Neural progenitor cell (in vitro differentiated cells): ENCODE measurements at regions not wholly inside any gene's neighbourhood (a gene's known extent, or its start where the extent isn't known, plus 50 kb on each side); places are given as distances from the start of the nearest gene placed in this dataset. TPM values are rescaled to one million over a fixed set of nuclear protein-coding genes. Genes with fewer than 3 reads are reported as not detected.

ENCODE experiments used
- DNase-seq: peaks from one replicate; pipeline ENCODE4 v3.0.0-alpha.2; 2016; ENCODE audit warnings: low spot score
- H2AFZ ChIP-seq: fragments of 200-600 bp; sonication (generic); replicated peaks from 2 replicates; pipeline ENCODE4 v1.6.1; 2016; ENCODE audit warnings: antibody characterized with exemption
- H3F3A ChIP-seq: fragments of 200-600 bp; sonication (generic); 2 replicates; pipeline ENCODE4 v1.6.1; 2016; ENCODE audit warnings: antibody characterized with exemption, low read depth
- H3K27ac ChIP-seq: fragments of 200-600 bp; sonication (generic); 2 replicates; pipeline ENCODE4 v1.5.1; 2016; ENCODE audit warnings: mild to moderate bottlenecking
- H3K27me3 ChIP-seq: fragments of 200-600 bp; sonication (generic); 2 replicates; pipeline ENCODE4 v1.6.1; 2016; ENCODE audit warnings: mild to moderate bottlenecking, moderate library complexity
- H3K36me3 ChIP-seq: fragments of 200-600 bp; sonication (generic); 2 replicates; pipeline ENCODE4 v1.5.1; 2016
- H3K4me1 ChIP-seq: fragments of 200-600 bp; sonication (generic); 2 replicates; pipeline ENCODE4 v1.6.1; 2016; ENCODE audit warnings: mixed run types
- H3K4me2 ChIP-seq: fragments of 200-600 bp; sonication (generic); 2 replicates; pipeline ENCODE4 v1.6.1; 2016
- H3K4me3 ChIP-seq: fragments of 200-600 bp; sonication (generic); 2 replicates; pipeline ENCODE4 v1.5.1; 2016
- H3K79me2 ChIP-seq: fragments of 200-600 bp; sonication (generic); 2 replicates; pipeline ENCODE4 v1.6.1; 2016; ENCODE audit warnings: low read depth
- H3K9ac ChIP-seq: fragments of 200-600 bp; sonication (generic); 2 replicates; pipeline ENCODE4 v1.6.1; 2016
- H3K9me3 ChIP-seq: fragments of 200-600 bp; sonication (generic); 2 replicates; pipeline ENCODE4 v1.5.1; 2016; ENCODE audit warnings: low read depth
- H4K20me1 ChIP-seq: fragments of 200-600 bp; sonication (generic); 2 replicates; pipeline ENCODE4 v1.6.1; 2016; ENCODE audit warnings: low read depth
- H3K27ac Mint-ChIP-seq: 3 replicates; pipeline ENCODE4 v1.8.0; 2021; ENCODE audit warnings: mixed read lengths
- H3K27me3 Mint-ChIP-seq: 2 replicates; pipeline ENCODE4 v1.8.0; 2022; ENCODE audit warnings: low read depth, mild to moderate bottlenecking, inconsistent platforms, moderate library complexity, mixed read lengths; ENCODE audit not compliant: insufficient read depth
- H3K36me3 Mint-ChIP-seq: 3 replicates; pipeline ENCODE4 v1.8.0; 2021; ENCODE audit warnings: mixed read lengths
- H3K4me1 Mint-ChIP-seq: 3 replicates; pipeline ENCODE4 v1.8.0; 2021; ENCODE audit warnings: mixed read lengths
- H3K4me3 Mint-ChIP-seq: 3 replicates; pipeline ENCODE4 v1.8.0; 2021; ENCODE audit warnings: mild to moderate bottlenecking, moderate library complexity, mixed read lengths
- H3K9me3 Mint-ChIP-seq: 3 replicates; pipeline ENCODE4 v1.8.0; 2020; ENCODE audit warnings: mixed read lengths
- CTCF ChIP-seq: fragments of 200-600 bp; sonication (generic); IDR thresholded peaks from 2 replicates; pipeline ENCODE4 v1.5.1; 2017; ENCODE audit warnings: antibody characterized with exemption, mild to moderate bottlenecking
- EZH2 ChIP-seq: fragments of 200-600 bp; sonication (generic); IDR thresholded peaks from 2 replicates; pipeline ENCODE4 v1.6.1; 2017; ENCODE audit warnings: antibody characterized with exemption, mild to moderate bottlenecking, moderate library complexity
- EZH2phosphoT487 ChIP-seq: fragments of 200-600 bp; sonication (generic); IDR thresholded peaks from 2 replicates; pipeline ENCODE4 v1.6.1; 2017; ENCODE audit warnings: antibody characterized with exemption
- small RNA-seq: library from RNA; depleted of rRNA; stranded (forward); fragments of <200 nt; gene quantifications from one replicate; pipeline ENCODE3, GENCODE V24; 2015

- Mint-ChIP-seq H3K4me3 (no peak overlapping the region), H3K27me3 (peaks cover 2% of the 10 kb centered on the region), H3K36me3 (peaks cover 2% of the 10 kb centered on the region), H3K27ac (no peak overlapping the region), H3K9me3 (peaks cover 15% of the 10 kb centered on the region), H3K4me1 (peaks cover 17% of the 10 kb centered on the region)
- peak overlapping the region; percentile 20 for H2AFZ ChIP-seq
- no peak overlapping the region for H3K27ac ChIP-seq
- no peak for TF ChIP-seq EZH2
- no peak for TF ChIP-seq EZH2phosphoT487
- TF ChIP-seq CTCF = no peak
- H3K4me1 ChIP-seq = peaks cover 12% of the 10 kb centered on the region
- no peak for DNase-seq
- no peak overlapping the region for H3K4me2 ChIP-seq
- no peaks in the 10 kb centered on the region for H3K79me2 ChIP-seq
- peaks cover 4% of the 10 kb centered on the region for H3K36me3 ChIP-seq
- H3K4me3 ChIP-seq = no peak overlapping the region
- H4K20me1 ChIP-seq = no peaks in the 10 kb centered on the region
- peaks cover under 1% of the 10 kb centered on the region for H3K9me3 ChIP-seq
- H3F3A ChIP-seq = no peaks in the 10 kb centered on the region
- no peaks in the 10 kb centered on the region for H3K27me3 ChIP-seq
- H3K9ac ChIP-seq = no peak overlapping the region
These were observed 81.3 kb downstream of the CDC42EP3 start for GRCh38 chr2:37590119-37590571.

Small RNA genes lying in the stretch of these regions (small RNA-seq; reads per million reads assigned to genes)
- not detected for gene RNU6-1116P
